ENCODE measurements at regions not wholly inside any gene's neighbourhood (a gene's known extent, or its start where the extent isn't known, plus 50 kb on each side); places are given as distances from the start of the nearest gene placed in this dataset.

- Histone ChIP-seq H3K9me1 (replicated peaks; ENCODE audit: control insufficient read depth, extremely low read depth, insufficient read depth, low read length) (no peaks in the 10 kb centered on the region), H3K9ac (replicated peaks; ENCODE audit: extremely low read depth, insufficient read depth, low read length) (no peak overlapping the region), H2AFZ (ENCODE audit: low read depth, low read length) (no peak overlapping the region), H3K27ac (ENCODE audit: insufficient read depth, low read depth, low read length) (no peak overlapping the region), H3K9me3 (replicated peaks; ENCODE audit: control insufficient read depth, insufficient read depth, low read length) (no peaks in the 10 kb centered on the region), H3K4me2 (ENCODE audit: insufficient read depth, low read length) (no peak overlapping the region), H4K20me1 (replicated peaks; ENCODE audit: control insufficient read depth, extremely low read depth, insufficient read depth, low read length) (no peaks in the 10 kb centered on the region), H3K4me3 (replicated peaks in 1 of 3; ENCODE audit: insufficient read depth in 1 of 3, low read depth in 1 of 3, low read length in 3 of 3) (no peak overlapping the region), H3K4me1 (ENCODE audit: control insufficient read depth, extremely low read depth, insufficient read depth, low read length) (no peaks in the 10 kb centered on the region), H3K36me3 (ENCODE audit: control insufficient read depth in 2 of 2, extremely low read depth in 1 of 2, insufficient read depth in 2 of 2, low read length in 2 of 2) (no peaks in the 10 kb centered on the region), H3K27me3 (ENCODE audit: control insufficient read depth in 2 of 2, insufficient read depth in 2 of 2, low read length in 2 of 2) (no peaks in the 10 kb centered on the region), H3K79me2 (ENCODE audit: control insufficient read depth, insufficient read depth, low read length) (no peaks in the 10 kb centered on the region)
- TF ChIP-seq POLR2A (IDR thresholded peaks at IDR 0.05; ENCODE audit: low read depth, low read length) (no peak), EZH2 (IDR thresholded peaks at IDR 0.05; ENCODE audit: borderline replicate concordance, low read depth, low read length, severe bottlenecking) (no peak), MYC (IDR thresholded peaks at IDR 0.05; ENCODE audit: low read depth, low read length) (no peak)
- DNase-seq (ENCODE audit: low read depth, low spot score) = no peak
- ChIA-PET POLR2A (no interaction called here), CTCF (no interaction called here)
- no peak for FAIRE-seq
- no TSS peak for BruUV-seq (replicated peaks)
- dilution Hi-C loops (cut with MboI; ENCODE audit: extremely low pct_ligation_motif_present, low sequenced_read_pairs) (no loop called here), intact Hi-C loops (cut with micrococcal nuclease) (no loop called here)
Measured at GRCh38 chr9:80547613-80548012, 975.8 kb downstream of the TLE4 start.

GRCh38 chr9:80540387-80540786, 968.6 kb downstream of the TLE4 start:
- no peaks in the 10 kb centered on the region for H3K79me2 ChIP-seq (ENCODE audit: control insufficient read depth, insufficient read depth, low read length)
- no peaks in the 10 kb centered on the region for H3K9me3 ChIP-seq (replicated peaks; ENCODE audit: control insufficient read depth, insufficient read depth, low read length)
- TF ChIP-seq CTCF (IDR thresholded peaks at IDR 0.05; ENCODE audit: extremely low read depth in 1 of 2, insufficient read depth in 1 of 2, low read depth in 1 of 2, low read length in 2 of 2) (no peak), JUN (IDR thresholded peaks at IDR 0.05; ENCODE audit: borderline replicate concordance, insufficient read depth, insufficient read length, low read depth) (no peak), MAX (IDR thresholded peaks at IDR 0.05; ENCODE audit: insufficient read depth, insufficient read length) (no peak), EZH2 (IDR thresholded peaks at IDR 0.05; ENCODE audit: borderline replicate concordance, low read depth, low read length, severe bottlenecking) (no peak)
- intact Hi-C loops (cut with micrococcal nuclease) = no loop called here
- FAIRE-seq = no peak
- H3K9ac ChIP-seq (replicated peaks; ENCODE audit: extremely low read depth, insufficient read depth, low read length) = no peak overlapping the region
- H3K4me1 ChIP-seq (ENCODE audit: control insufficient read depth, extremely low read depth, insufficient read depth, low read length) = no peaks in the 10 kb centered on the region
- H3K36me3 ChIP-seq (ENCODE audit: control insufficient read depth in 2 of 2, extremely low read depth in 1 of 2, insufficient read depth in 2 of 2, low read length in 2 of 2) = no peaks in the 10 kb centered on the region
- no peak overlapping the region for H3K4me2 ChIP-seq (ENCODE audit: insufficient read depth, low read length)
- H2AFZ ChIP-seq (ENCODE audit: low read depth, low read length) = no peak overlapping the region
- no TSS peak for BruUV-seq (replicated peaks)
- H3K4me3 ChIP-seq (replicated peaks in 1 of 3; ENCODE audit: insufficient read depth in 1 of 3, low read depth in 1 of 3, low read length in 3 of 3) = no peak overlapping the region
- ChIA-PET POLR2A (no interaction called here), CTCF (no interaction called here)
- no peaks in the 10 kb centered on the region for H3K27me3 ChIP-seq (ENCODE audit: control insufficient read depth in 2 of 2, insufficient read depth in 2 of 2, low read length in 2 of 2)
- no peaks in the 10 kb centered on the region for H4K20me1 ChIP-seq (replicated peaks; ENCODE audit: control insufficient read depth, extremely low read depth, insufficient read depth, low read length)
- dilution Hi-C loops (cut with MboI; ENCODE audit: extremely low pct_ligation_motif_present, low sequenced_read_pairs) = no loop called here
- no peak overlapping the region for H3K27ac ChIP-seq (ENCODE audit: insufficient read depth, low read depth, low read length)
- DNase-seq (ENCODE audit: low read depth, low spot score) = no peak
- H3K9me1 ChIP-seq (replicated peaks; ENCODE audit: control insufficient read depth, extremely low read depth, insufficient read depth, low read length) = no peaks in the 10 kb centered on the region
